H9 (cell line): ENCODE measurements at regions not wholly inside any gene's neighbourhood (a gene's known extent, or its start where the extent isn't known, plus 50 kb on each side); places are given as distances from the start of the nearest gene placed in this dataset.
A peak's percentile ranks its signal among the peaks of the same experiment; 100 is the strongest.

ENCODE experiments used
- DNase-seq: peaks from one replicate; pipeline ENCODE4 v3.0.0-alpha.2; 2017
- H2AFZ ChIP-seq: one replicate; pipeline ENCODE4 v1.6.1; 2013; ENCODE audit warnings: mild to moderate bottlenecking, low read length, control low read depth, moderate library complexity
- H2AK5ac ChIP-seq: 2 replicates; pipeline ENCODE4 v1.6.1; 2013; ENCODE audit warnings: low read length, control low read depth, mixed read lengths; ENCODE audit not compliant: insufficient read length
- H2BK120ac ChIP-seq: one replicate; pipeline ENCODE4 v1.6.1; 2013; ENCODE audit warnings: low read depth, mild to moderate bottlenecking, low read length, control low read depth, inconsistent platforms; ENCODE audit not compliant: poor library complexity, severe bottlenecking
- H2BK12ac ChIP-seq: 2 replicates; pipeline ENCODE4 v1.6.1; 2013; ENCODE audit warnings: low read length, control low read depth, mixed read lengths, low read depth; ENCODE audit not compliant: insufficient read length
- H2BK15ac ChIP-seq: 2 replicates; pipeline ENCODE4 v1.6.1; 2013; ENCODE audit warnings: low read depth, low read length, control low read depth
- H2BK20ac ChIP-seq: one replicate; pipeline ENCODE4 v1.6.1; 2013; ENCODE audit warnings: low read depth, mild to moderate bottlenecking, low read length, control low read depth, inconsistent platforms; ENCODE audit not compliant: poor library complexity, severe bottlenecking
- H2BK5ac ChIP-seq: 2 replicates; pipeline ENCODE4 v1.6.1; 2013; ENCODE audit warnings: low read length, control low read depth, mixed read lengths; ENCODE audit not compliant: insufficient read length
- H3K14ac ChIP-seq: 2 replicates; pipeline ENCODE4 v1.6.1; 2013; ENCODE audit warnings: low read length, control low read depth; ENCODE audit not compliant: insufficient read depth
- H3K18ac ChIP-seq: 2 replicates; pipeline ENCODE4 v1.6.1; 2013; ENCODE audit warnings: low read depth, mild to moderate bottlenecking, mixed read lengths, low read length, control low read depth; ENCODE audit not compliant: insufficient read length
- H3K23ac ChIP-seq: 2 replicates; pipeline ENCODE4 v1.6.1; 2013; ENCODE audit warnings: low read length, control low read depth, mixed read lengths, low read depth; ENCODE audit not compliant: insufficient read length
- H3K23me2 ChIP-seq: 2 replicates; pipeline ENCODE4 v1.6.1; 2013; ENCODE audit warnings: low read depth, mild to moderate bottlenecking, mixed read lengths, low read length, control low read depth; ENCODE audit not compliant: insufficient read length, poor library complexity, severe bottlenecking
- H3K27ac ChIP-seq: 2 replicates; pipeline ENCODE4 v1.5.1; 2013; ENCODE audit warnings: low read length, control low read depth, mixed read lengths, low read depth; ENCODE audit not compliant: insufficient read length
- H3K27me3 ChIP-seq: 2 replicates; pipeline ENCODE4 v1.6.1; 2013; ENCODE audit warnings: low read length, control low read depth, inconsistent platforms; ENCODE audit not compliant: insufficient read depth
- H3K4ac ChIP-seq: 2 replicates; pipeline ENCODE4 v1.6.1; 2013; ENCODE audit warnings: low read depth, mild to moderate bottlenecking, control low read depth, inconsistent platforms, low read length, moderate library complexity
- H3K4me1 ChIP-seq: 2 replicates; pipeline ENCODE4 v1.6.1; 2013; ENCODE audit warnings: low read length, control low read depth, inconsistent platforms; ENCODE audit not compliant: insufficient read depth
- H3K4me2 ChIP-seq: 2 replicates; pipeline ENCODE4 v1.6.1; 2013; ENCODE audit warnings: low read length, control low read depth, mixed read lengths; ENCODE audit not compliant: insufficient read length, insufficient read depth
- H3K56ac ChIP-seq: 2 replicates; pipeline ENCODE4 v1.6.1; 2013; ENCODE audit warnings: low read depth, mild to moderate bottlenecking, mixed read lengths, low read length, control low read depth; ENCODE audit not compliant: insufficient read length
- H3K79me1 ChIP-seq: 2 replicates; pipeline ENCODE4 v1.6.1; 2013; ENCODE audit warnings: low read depth, mild to moderate bottlenecking, moderate library complexity, low read length, control low read depth, inconsistent platforms; ENCODE audit not compliant: insufficient read depth, poor library complexity, severe bottlenecking
- H3K79me2 ChIP-seq: 2 replicates; pipeline ENCODE4 v1.6.1; 2013; ENCODE audit warnings: low read length, control low read depth, inconsistent platforms; ENCODE audit not compliant: insufficient read depth
- H3K9ac ChIP-seq: 2 replicates; pipeline ENCODE4 v1.6.1; 2013; ENCODE audit warnings: low read length, control low read depth, mixed read lengths; ENCODE audit not compliant: insufficient read length; ENCODE audit errors: extremely low read depth
- H3K9me3 ChIP-seq: one replicate; pipeline ENCODE4 v1.6.1; 2013; ENCODE audit warnings: low read depth, low read length, inconsistent platforms; ENCODE audit not compliant: control insufficient read depth
- H3T11ph ChIP-seq: one replicate; pipeline ENCODE4 v1.6.1; 2013; ENCODE audit warnings: mild to moderate bottlenecking, low read length, control low read depth, inconsistent platforms
- H4K20me1 ChIP-seq: one replicate; pipeline ENCODE4 v1.6.1; 2013; ENCODE audit not compliant: control insufficient read depth, insufficient read length, insufficient read depth
- H4K5ac ChIP-seq: 2 replicates; pipeline ENCODE4 v1.6.1; 2013; ENCODE audit warnings: low read depth, mild to moderate bottlenecking, mixed read lengths, low read length, control low read depth; ENCODE audit not compliant: insufficient read length
- H4K8ac ChIP-seq: replicated peaks from 2 replicates; pipeline ENCODE4 v1.6.1; 2013; ENCODE audit warnings: low read length, control low read depth, mixed read lengths, low read depth; ENCODE audit not compliant: insufficient read length
- H4K91ac ChIP-seq: 2 replicates; pipeline ENCODE4 v1.6.1; 2013; ENCODE audit warnings: low read depth, mild to moderate bottlenecking, moderate library complexity, mixed read lengths, low read length, control low read depth; ENCODE audit not compliant: insufficient read length
- H3K27ac Mint-ChIP-seq, 3 experiments: 2 replicates in 2 of 3; 3 replicates in 1 of 3; pipeline ENCODE4 v1.8.0; 2020 to 2021; ENCODE audit warnings: mixed read lengths in 3 of 3, mild to moderate bottlenecking in 1 of 3, moderate library complexity in 1 of 3
- H3K27me3 Mint-ChIP-seq: 2 replicates; pipeline ENCODE4 v1.8.0; 2021; ENCODE audit warnings: low read depth, mild to moderate bottlenecking, moderate library complexity, mixed read lengths
- H3K36me3 Mint-ChIP-seq, 3 experiments: 2 replicates in 2 of 3; 3 replicates in 1 of 3; pipeline ENCODE4 v1.8.0; 2020 to 2021; ENCODE audit warnings: low read depth in 3 of 3, mixed read lengths in 3 of 3; ENCODE audit not compliant: insufficient read depth in 1 of 3
- H3K4me1 Mint-ChIP-seq, 2 experiments: 2 replicates each; pipeline ENCODE4 v1.8.0; 2020; ENCODE audit warnings: mixed read lengths in 2 of 2
- H3K4me3 Mint-ChIP-seq, 2 experiments: 2 replicates in 1 of 2; 3 replicates in 1 of 2; pipeline ENCODE4 v1.8.0; 2020 to 2021; ENCODE audit warnings: mild to moderate bottlenecking in 2 of 2, mixed read lengths in 2 of 2, moderate library complexity in 1 of 2
- H3K9me3 Mint-ChIP-seq, 2 experiments: 2 replicates in 1 of 2; 3 replicates in 1 of 2; pipeline ENCODE4 v1.8.0; 2020; ENCODE audit warnings: mild to moderate bottlenecking in 2 of 2, mixed read lengths in 2 of 2, moderate library complexity in 1 of 2
- WGBS: extraction: QIAGEN DNeasy Blood & Tissue Kit; methylation state at CpG from one replicate; pipeline ENCODE4 v1.1.7; 2013; ENCODE audit warnings: missing lambda C conversion rate, low lambda C conversion rate, mixed read lengths; ENCODE audit not compliant: insufficient read length; ENCODE audit errors: extremely low coverage; 5-methylcytosine and 5-hydroxymethylcytosine counted together
- TF ChIP-seq, protein P1 (sequence below): fragments of 200-600 bp; sonication (generic); conservative IDR thresholded peaks from 3 replicates; pipeline ENCODE4 v1.8.0; 2021; ENCODE audit warnings: antibody characterized with exemption, mild to moderate bottlenecking

- H3K27me3 ChIP-seq, result no peaks in the 10 kb centered on the region
- peak overlapping the region in 2 of 3 experiments; percentile 71 to 97; a peak in 2 of 7 replicates for H3K27ac Mint-ChIP-seq
- no peak overlapping the region for H3K4me3 Mint-ChIP-seq
- no peaks in the 10 kb centered on the region for H3K27me3 Mint-ChIP-seq
- no peak overlapping the region for H2AK5ac ChIP-seq
- no peaks in the 10 kb centered on the region for H3K79me2 ChIP-seq
- H4K8ac ChIP-seq, result no peak overlapping the region
- no peak overlapping the region for H2BK5ac ChIP-seq
- H3K4ac ChIP-seq, result no peak overlapping the region
- H3K36me3 Mint-ChIP-seq, result peaks cover 0 to 15% (median 10%) of the 10 kb centered on the region in 3 experiments; a peak in 4 of 7 replicates
- H3K4me2 ChIP-seq, result no peak overlapping the region
- H3K79me1 ChIP-seq, result no peaks in the 10 kb centered on the region
- no peak overlapping the region for H3K23ac ChIP-seq
- no peak overlapping the region for H3K14ac ChIP-seq
- DNase-seq, result no peak
- H2BK15ac ChIP-seq, result no peak overlapping the region
- no peak overlapping the region for H3K9ac ChIP-seq
- H2BK120ac ChIP-seq, result no peak overlapping the region
- no peak overlapping the region for H4K91ac ChIP-seq
- no peak overlapping the region for H2BK12ac ChIP-seq
- H4K20me1 ChIP-seq, result no peaks in the 10 kb centered on the region
- no peak overlapping the region for H2AFZ ChIP-seq
- no peak overlapping the region for H4K5ac ChIP-seq
- no peak overlapping the region for H3T11ph ChIP-seq
- TF ChIP-seq, protein P1, sequence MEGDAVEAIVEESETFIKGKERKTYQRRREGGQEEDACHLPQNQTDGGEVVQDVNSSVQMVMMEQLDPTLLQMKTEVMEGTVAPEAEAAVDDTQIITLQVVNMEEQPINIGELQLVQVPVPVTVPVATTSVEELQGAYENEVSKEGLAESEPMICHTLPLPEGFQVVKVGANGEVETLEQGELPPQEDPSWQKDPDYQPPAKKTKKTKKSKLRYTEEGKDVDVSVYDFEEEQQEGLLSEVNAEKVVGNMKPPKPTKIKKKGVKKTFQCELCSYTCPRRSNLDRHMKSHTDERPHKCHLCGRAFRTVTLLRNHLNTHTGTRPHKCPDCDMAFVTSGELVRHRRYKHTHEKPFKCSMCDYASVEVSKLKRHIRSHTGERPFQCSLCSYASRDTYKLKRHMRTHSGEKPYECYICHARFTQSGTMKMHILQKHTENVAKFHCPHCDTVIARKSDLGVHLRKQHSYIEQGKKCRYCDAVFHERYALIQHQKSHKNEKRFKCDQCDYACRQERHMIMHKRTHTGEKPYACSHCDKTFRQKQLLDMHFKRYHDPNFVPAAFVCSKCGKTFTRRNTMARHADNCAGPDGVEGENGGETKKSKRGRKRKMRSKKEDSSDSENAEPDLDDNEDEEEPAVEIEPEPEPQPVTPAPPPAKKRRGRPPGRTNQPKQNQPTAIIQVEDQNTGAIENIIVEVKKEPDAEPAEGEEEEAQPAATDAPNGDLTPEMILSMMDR, result no peak
- H3K23me2 ChIP-seq, result no peaks in the 10 kb centered on the region
- no peak overlapping the region for H3K18ac ChIP-seq
- peaks cover 17 to 18% of the 10 kb centered on the region in 2 experiments for H3K4me1 Mint-ChIP-seq
- no CpG with 5 or more reads among the region's 4 CpGs for WGBS
- peaks cover 6 to 7% of the 10 kb centered on the region in 2 experiments; a peak in 4 of 5 replicates for H3K9me3 Mint-ChIP-seq
- no peaks in the 10 kb centered on the region for H3K9me3 ChIP-seq
- peaks cover 3% of the 10 kb centered on the region; the same call in 1 of the 2 replicates for H3K4me1 ChIP-seq
- no peak overlapping the region for H3K56ac ChIP-seq
- no peak overlapping the region for H3K27ac ChIP-seq
- no peak overlapping the region for H2BK20ac ChIP-seq
Measured at GRCh38 chr3:168828014-168828413, 732.3 kb upstream of the GOLIM4 start.
